Loucy (cell line): ENCODE measurements at regions not wholly inside any gene's neighbourhood (a gene's known extent, or its start where the extent isn't known, plus 50 kb on each side); places are given as distances from the start of the nearest gene placed in this dataset.

Source experiments
- H2AFZ ChIP-seq: fragments of 200-600 bp; sonication (generic); 2 replicates; pipeline ENCODE4 v1.6.0; 2016; ENCODE audit warnings: antibody characterized with exemption, mild to moderate bottlenecking, low read length, moderate library complexity
- H3F3A ChIP-seq: fragments of 200-600 bp; 2 replicates; pipeline ENCODE4 v1.6.0; 2016; ENCODE audit warnings: antibody characterized with exemption, low read depth, mild to moderate bottlenecking
- H3K27me3 ChIP-seq: fragments of 200-600 bp; sonication (generic); 2 replicates; pipeline ENCODE4 v1.6.1; 2014; ENCODE audit warnings: low read length, mild to moderate bottlenecking; ENCODE audit not compliant: insufficient read depth, poor library complexity, severe bottlenecking
- H3K36me3 ChIP-seq: fragments of 200-600 bp; sonication (generic); 2 replicates; pipeline ENCODE4 v1.6.1; 2016; ENCODE audit warnings: low read length; ENCODE audit not compliant: insufficient read depth
- H3K4me1 ChIP-seq: fragments of 200-600 bp; sonication (generic); 2 replicates; pipeline ENCODE4 v1.5.1; 2014; ENCODE audit warnings: low read length, mild to moderate bottlenecking; ENCODE audit not compliant: insufficient read depth, poor library complexity, severe bottlenecking
- H3K4me2 ChIP-seq: fragments of 200-600 bp; sonication (generic); 2 replicates; pipeline ENCODE4 v1.6.0; 2014; ENCODE audit warnings: antibody characterized with exemption, low read length, low read depth, mild to moderate bottlenecking; ENCODE audit not compliant: poor library complexity, severe bottlenecking
- H3K4me3 ChIP-seq: fragments of 200-600 bp; sonication (generic); 2 replicates; pipeline ENCODE4 v1.5.1; 2014; ENCODE audit warnings: low read length, mild to moderate bottlenecking, mixed read lengths; ENCODE audit not compliant: poor library complexity, severe bottlenecking
- H3K79me2 ChIP-seq: fragments of 200-600 bp; sonication (generic); 2 replicates; pipeline ENCODE4 v1.6.1; 2014; ENCODE audit warnings: low read length; ENCODE audit not compliant: insufficient read depth
- H3K9ac ChIP-seq: fragments of 200-600 bp; sonication (generic); 2 replicates; pipeline ENCODE4 v1.6.0; 2014; ENCODE audit warnings: mild to moderate bottlenecking, low read depth, low read length, moderate library complexity; ENCODE audit not compliant: poor library complexity, severe bottlenecking
- H3K9me2 ChIP-seq: fragments of 200-600 bp; sonication (generic); replicated peaks from 2 replicates; pipeline ENCODE4 v1.6.1; 2016; ENCODE audit warnings: low read depth, low read length, mixed read lengths
- H3K9me3 ChIP-seq: fragments of 200-600 bp; sonication (generic); 2 replicates; pipeline ENCODE4 v1.6.1; 2014; ENCODE audit warnings: mild to moderate bottlenecking, antibody characterized with exemption, low read length, low read depth; ENCODE audit not compliant: insufficient read depth
- H4K20me1 ChIP-seq: fragments of 200-600 bp; sonication (generic); 2 replicates; pipeline ENCODE4 v1.6.0; 2014; ENCODE audit warnings: antibody characterized with exemption, low read length, mild to moderate bottlenecking; ENCODE audit not compliant: insufficient read depth, poor library complexity, severe bottlenecking
- CTCF ChIP-seq: fragments of 200-600 bp; sonication (generic); conservative IDR thresholded peaks from 2 replicates; pipeline ENCODE4 v1.5.1; 2014; ENCODE audit warnings: mild to moderate bottlenecking, antibody characterized with exemption, low read length
- EZH2phosphoT487 ChIP-seq: fragments of 200-600 bp; IDR thresholded peaks from 2 replicates; pipeline ENCODE4 v1.6.1; 2018; ENCODE audit warnings: antibody characterized with exemption, mild to moderate bottlenecking, moderate library complexity, borderline replicate concordance

GRCh38 chr2:128469875-128470274, 151.2 kb upstream of the HS6ST1 start:
- no peak for TF ChIP-seq CTCF
- no peak for TF ChIP-seq EZH2phosphoT487
- peaks cover 23% of the 10 kb centered on the region for H3F3A ChIP-seq
- H3K79me2 ChIP-seq: peaks cover 4% of the 10 kb centered on the region; the same call in 1 of the 2 replicates
- no peak overlapping the region for H3K4me2 ChIP-seq
- H3K36me3 ChIP-seq: peaks cover 10% of the 10 kb centered on the region
- no peaks in the 10 kb centered on the region for H3K27me3 ChIP-seq
- H3K9ac ChIP-seq: no peak overlapping the region
- H3K9me3 ChIP-seq: peaks cover 47% of the 10 kb centered on the region; the same call in 1 of the 2 replicates
- H3K4me3 ChIP-seq: no peak overlapping the region
- H4K20me1 ChIP-seq: no peaks in the 10 kb centered on the region
- H2AFZ ChIP-seq: no peak overlapping the region
- H3K4me1 ChIP-seq: peaks cover 32% of the 10 kb centered on the region
- no peaks in the 10 kb centered on the region for H3K9me2 ChIP-seq

- Histone ChIP-seq H2AFZ (no peak overlapping the region), H3K79me2 (peaks cover 23% of the 10 kb centered on the region; the same call in 1 of the 2 replicates), H4K20me1 (no peaks in the 10 kb centered on the region), H3K27me3 (no peaks in the 10 kb centered on the region), H3K4me1 (peaks cover 61% of the 10 kb centered on the region), H3K9me2 (no peaks in the 10 kb centered on the region), H3K4me2 (peak overlapping the region; percentile 59), H3K4me3 (peak overlapping the region; percentile 40), H3F3A (peaks cover 25% of the 10 kb centered on the region), H3K9me3 (peaks cover 30% of the 10 kb centered on the region; the same call in 1 of the 2 replicates), H3K9ac (peak overlapping the region; percentile 78), H3K36me3 (peaks cover 10% of the 10 kb centered on the region)
- TF ChIP-seq EZH2phosphoT487 (no peak), CTCF (no peak)
These were observed 154.1 kb upstream of the HS6ST1 start for GRCh38 chr2:128472789-128473174.

GRCh38 chr2:128473175-128474035, 154.7 kb upstream of the HS6ST1 start:
- no peaks in the 10 kb centered on the region for H3K27me3 ChIP-seq
- H3K9me2 ChIP-seq: no peaks in the 10 kb centered on the region
- peaks cover 66% of the 10 kb centered on the region for H3K4me1 ChIP-seq
- H2AFZ ChIP-seq: no peak overlapping the region
- peak; percentile 28; the same call in 1 of the 2 replicates for TF ChIP-seq EZH2phosphoT487
- no peak for TF ChIP-seq CTCF
- peak overlapping the region; percentile 68 for H3K4me3 ChIP-seq
- peaks cover 24% of the 10 kb centered on the region; the same call in 1 of the 2 replicates for H3K9me3 ChIP-seq
- H4K20me1 ChIP-seq: no peaks in the 10 kb centered on the region
- H3K79me2 ChIP-seq: peaks cover 23% of the 10 kb centered on the region; the same call in 1 of the 2 replicates
- peaks cover 10% of the 10 kb centered on the region for H3K36me3 ChIP-seq
- peak overlapping the region; percentile 88 for H3K4me2 ChIP-seq
- H3K9ac ChIP-seq: peak overlapping the region; percentile 95
- H3F3A ChIP-seq: peaks cover 25% of the 10 kb centered on the region
